ENCODE measurements at regions not wholly inside any gene's neighbourhood (a gene's known extent, or its start where the extent isn't known, plus 50 kb on each side); places are given as distances from the start of the nearest gene placed in this dataset.

DNA sequence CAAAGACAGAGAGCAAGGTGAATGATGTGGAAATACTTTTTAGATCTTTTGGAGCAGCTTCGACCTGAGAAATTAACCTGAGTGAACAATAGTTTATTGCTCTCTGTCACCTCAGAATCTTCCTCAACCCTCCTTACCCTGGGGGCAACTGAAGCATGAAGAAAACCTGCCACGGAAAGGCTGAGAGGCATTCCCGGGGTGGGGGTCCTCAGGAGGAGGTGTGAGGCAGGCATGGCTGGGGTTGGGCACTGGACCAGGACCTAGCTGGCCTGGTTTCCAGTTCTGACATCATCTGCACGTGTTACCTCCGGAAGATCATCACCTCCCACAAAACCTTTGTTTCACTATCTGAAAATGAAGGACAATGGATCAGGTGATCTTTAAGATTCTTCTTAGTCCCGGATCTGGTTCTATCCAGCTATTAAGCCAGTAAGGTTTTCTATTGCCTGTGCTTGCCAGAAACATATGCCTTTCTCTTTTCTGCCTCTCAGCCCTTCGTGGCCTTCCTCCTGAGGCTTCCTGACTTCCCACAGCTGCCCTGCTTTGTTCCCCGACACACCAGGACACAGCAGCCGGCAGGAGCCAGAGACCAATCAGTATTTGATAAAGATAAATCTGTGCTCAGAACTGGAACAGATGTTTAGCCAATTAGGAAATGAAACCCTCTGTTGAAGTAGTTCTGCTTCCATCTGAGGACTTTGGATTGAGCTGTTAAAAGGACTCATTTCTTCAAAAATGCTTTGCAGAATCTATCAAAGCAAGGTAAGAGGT, 232.5 kb downstream of the TDRD15 start:
- DNase-seq (ENCODE audit: low spot score) = no peak
- TF ChIP-seq, protein P1, sequence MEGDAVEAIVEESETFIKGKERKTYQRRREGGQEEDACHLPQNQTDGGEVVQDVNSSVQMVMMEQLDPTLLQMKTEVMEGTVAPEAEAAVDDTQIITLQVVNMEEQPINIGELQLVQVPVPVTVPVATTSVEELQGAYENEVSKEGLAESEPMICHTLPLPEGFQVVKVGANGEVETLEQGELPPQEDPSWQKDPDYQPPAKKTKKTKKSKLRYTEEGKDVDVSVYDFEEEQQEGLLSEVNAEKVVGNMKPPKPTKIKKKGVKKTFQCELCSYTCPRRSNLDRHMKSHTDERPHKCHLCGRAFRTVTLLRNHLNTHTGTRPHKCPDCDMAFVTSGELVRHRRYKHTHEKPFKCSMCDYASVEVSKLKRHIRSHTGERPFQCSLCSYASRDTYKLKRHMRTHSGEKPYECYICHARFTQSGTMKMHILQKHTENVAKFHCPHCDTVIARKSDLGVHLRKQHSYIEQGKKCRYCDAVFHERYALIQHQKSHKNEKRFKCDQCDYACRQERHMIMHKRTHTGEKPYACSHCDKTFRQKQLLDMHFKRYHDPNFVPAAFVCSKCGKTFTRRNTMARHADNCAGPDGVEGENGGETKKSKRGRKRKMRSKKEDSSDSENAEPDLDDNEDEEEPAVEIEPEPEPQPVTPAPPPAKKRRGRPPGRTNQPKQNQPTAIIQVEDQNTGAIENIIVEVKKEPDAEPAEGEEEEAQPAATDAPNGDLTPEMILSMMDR (IDR thresholded peaks at IDR 0.05) = no peak
- ATAC-seq (ENCODE audit: low FRiP score) = no peak

DNA sequence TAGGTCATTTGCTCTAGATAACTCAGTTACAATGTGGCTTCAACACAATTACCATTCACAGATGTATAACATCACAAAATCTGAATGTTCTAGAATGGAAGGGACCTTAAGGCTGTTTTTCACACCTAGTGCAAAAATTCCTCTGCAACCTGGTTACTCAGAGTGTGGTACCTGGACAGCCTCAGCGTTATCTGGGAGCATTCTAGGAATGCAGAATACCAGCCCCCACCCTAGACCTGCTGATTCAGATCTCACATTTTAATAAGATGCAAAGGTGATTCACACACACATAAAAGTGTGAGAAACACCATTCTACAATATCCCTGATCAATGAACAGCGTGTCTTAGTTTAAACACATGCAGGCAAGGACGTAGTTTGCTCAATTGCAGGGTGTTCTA, 233.1 kb downstream of the TDRD15 start:
- TF ChIP-seq, protein P1 (IDR thresholded peaks at IDR 0.05) = no peak
- ATAC-seq (ENCODE audit: low FRiP score) = no peak
- DNase-seq (ENCODE audit: low spot score) = no peak

DNA sequence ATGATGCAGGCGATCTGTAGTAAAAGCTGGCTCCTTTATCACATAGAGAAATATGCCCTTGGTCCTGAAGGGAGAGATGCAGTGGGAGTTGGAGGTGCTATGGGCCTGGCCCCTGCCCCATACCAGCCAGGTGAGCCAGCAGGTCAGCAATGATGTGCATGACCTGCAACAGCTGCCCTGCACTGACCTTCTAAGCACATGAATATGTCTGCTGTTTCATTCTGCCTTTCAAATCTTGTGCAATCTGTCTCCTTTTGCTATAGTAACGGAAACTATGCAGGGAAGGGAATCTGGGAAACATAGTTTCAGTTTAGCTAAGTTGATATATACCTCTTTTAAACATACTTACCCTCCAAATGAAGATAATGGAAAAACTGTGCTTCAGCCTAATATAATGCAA, 235.2 kb downstream of the TDRD15 start:
- ATAC-seq (ENCODE audit: low FRiP score) = no peak
- no peak for DNase-seq (ENCODE audit: low spot score)
- TF ChIP-seq, protein P1 (IDR thresholded peaks at IDR 0.05) = no peak

DNA sequence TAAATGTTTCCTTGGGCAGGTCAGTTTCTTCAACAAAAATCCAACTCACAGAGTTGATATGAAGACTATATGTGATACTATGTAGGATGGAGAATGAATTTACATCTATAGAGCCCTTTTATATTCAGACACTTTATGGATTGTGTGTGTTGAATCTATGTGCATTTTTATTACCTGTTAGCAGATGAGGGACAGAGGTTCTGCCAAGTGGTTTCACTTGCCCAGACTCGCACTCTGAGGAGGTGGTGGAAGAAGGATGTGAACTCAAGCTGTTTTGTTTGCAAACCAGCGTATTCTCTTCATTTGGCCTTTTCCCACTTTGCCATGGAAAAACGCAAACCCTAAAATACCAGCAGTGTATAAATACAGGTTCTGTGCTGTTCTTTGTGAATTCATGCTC, 237.6 kb downstream of the TDRD15 start:
- no peak for DNase-seq (ENCODE audit: low spot score)
- TF ChIP-seq, protein P1 (IDR thresholded peaks at IDR 0.05) = no peak
- no peak for ATAC-seq (ENCODE audit: low FRiP score)

DNA sequence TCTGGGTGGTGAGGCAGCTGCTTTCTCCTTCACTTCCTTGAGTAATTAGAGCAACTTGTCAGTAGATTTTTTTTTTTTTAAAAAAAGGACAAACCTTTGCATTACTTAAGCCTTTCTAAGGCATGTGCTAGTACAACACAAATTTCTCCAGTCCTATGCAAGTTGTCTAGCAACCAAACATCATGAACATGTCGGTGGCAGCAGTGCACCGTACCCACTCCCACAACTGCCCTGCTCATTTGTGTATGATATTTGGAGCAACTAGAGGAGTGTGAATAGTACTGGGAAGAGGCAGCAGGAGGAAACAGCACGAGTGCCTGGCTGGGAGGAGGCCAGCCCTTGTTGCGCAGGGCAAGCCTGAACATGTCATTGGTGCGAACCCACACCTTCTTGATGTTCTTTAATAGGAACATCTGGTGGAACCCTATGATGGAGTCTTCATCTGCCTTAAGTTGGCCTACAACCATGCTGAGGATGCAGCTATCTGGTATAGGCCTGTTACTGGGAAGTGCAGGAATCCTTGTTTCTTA, 238.3 kb downstream of the TDRD15 start:
- TF ChIP-seq, protein P1 (IDR thresholded peaks at IDR 0.05) = no peak
- DNase-seq (ENCODE audit: low spot score) (no peak), ATAC-seq (ENCODE audit: low FRiP score) (no peak)

DNA sequence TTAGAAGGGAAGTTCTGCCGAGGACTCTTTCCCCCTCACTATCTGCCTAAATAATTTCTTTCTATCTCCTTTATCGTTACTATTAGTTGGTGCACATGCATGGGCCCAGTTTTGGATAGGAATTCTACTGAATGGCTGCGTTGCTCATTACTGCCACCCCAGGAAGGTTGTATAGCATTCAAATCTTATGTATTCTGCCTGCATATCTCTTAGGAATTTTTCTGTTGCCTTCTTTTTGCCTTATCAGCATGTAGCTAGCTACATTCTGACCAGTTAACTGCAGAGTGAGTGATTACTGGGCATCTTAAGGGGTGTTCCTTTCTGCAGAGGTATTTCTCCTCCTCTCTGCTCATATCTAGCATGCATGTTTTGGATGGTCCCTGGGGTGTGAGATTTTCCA, 239.6 kb downstream of the TDRD15 start:
- DNase-seq (ENCODE audit: low spot score) (no peak), ATAC-seq (ENCODE audit: low FRiP score) (no peak)
- TF ChIP-seq, protein P1 (IDR thresholded peaks at IDR 0.05) = no peak

DNA sequence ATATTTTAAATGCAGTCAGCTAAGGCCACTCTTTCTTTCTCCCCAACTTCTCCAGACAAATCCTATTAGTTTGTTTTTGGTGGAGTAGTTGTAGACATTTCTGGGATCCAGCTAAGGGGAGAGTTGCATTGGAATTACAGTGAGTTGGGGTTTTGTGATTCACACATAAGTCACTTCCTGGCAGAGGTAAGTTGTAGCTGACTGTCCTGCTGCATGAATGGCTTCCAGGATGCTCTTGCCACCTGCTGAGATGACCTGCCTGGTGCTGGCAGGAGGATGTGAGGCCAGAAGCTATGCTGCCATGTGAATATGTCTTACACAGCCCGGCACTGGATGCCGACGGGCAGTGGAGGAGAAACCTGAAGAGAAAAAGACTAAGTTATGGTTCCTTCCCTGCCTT, 243.7 kb downstream of the TDRD15 start:
- ATAC-seq (ENCODE audit: low FRiP score) (no peak), DNase-seq (ENCODE audit: low spot score) (no peak)
- TF ChIP-seq, protein P1 (IDR thresholded peaks at IDR 0.05) = no peak

Data from omental fat pad (tissue), 3 donors.